NCI-H2029 (cell line): ENCODE measurements at regions not wholly inside any gene's neighbourhood (a gene's known extent, or its start where the extent isn't known, plus 50 kb on each side); places are given as distances from the start of the nearest gene placed in this dataset.
"Not testable (repeated sequence)": the region's sequence is repeated elsewhere in the genome, so short reads cannot be mapped to it uniquely, and the experiment has no call there.

Experiments used
- DNase-seq: peaks from one replicate; lab custom pipeline; 2025; lab: John Stamatoyannopoulos, UW

DNA sequence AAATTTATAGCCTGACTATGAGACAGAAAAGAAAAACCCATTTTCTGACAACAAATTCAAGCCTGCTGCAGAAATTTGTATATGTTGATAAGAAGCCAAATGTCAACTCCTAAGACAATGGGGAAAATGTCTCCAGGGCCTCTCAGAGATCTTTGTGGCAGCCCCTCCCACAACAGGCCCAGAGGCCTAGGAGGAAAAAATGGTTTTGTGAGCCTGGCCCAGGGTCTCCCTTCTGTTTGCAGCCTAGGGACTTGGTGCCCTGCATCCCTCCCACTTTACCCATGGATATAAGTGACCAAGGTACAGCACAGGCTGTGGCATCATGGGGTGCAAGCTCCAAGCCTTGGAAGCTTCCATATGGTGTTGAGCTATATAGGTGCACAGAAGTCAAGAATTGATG is 740.2 kb downstream of the SEMA5A start:
- no peak for DNase-seq

GRCh38 chr5:8807636-8808035 is 738.2 kb downstream of the SEMA5A start:
- no peak for DNase-seq

- no peak for DNase-seq
Observed at GRCh38 chr5:8811581-8811980, 734.3 kb downstream of the SEMA5A start.

DNA sequence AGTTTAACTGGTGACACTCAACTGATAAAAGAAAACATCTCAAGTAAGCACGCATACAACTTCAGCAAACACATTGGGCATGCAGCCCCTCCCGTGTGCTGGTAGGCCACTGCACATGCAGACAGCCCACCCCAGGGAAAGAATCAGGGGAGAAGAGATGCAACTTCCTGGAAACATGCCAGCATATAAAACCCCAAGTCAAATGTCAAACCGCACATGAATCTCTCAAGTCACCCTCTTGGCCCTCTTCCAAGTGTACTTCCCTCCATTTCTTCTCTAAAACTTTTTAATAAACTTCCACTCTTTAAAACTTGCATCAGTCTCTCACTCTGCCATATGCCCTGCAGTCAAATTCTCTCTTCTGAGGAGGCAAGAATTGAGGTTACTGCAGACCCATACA is 732.7 kb downstream of the SEMA5A start:
- no peak for DNase-seq

GRCh38 chr5:8814105-8814504 is 731.8 kb downstream of the SEMA5A start:
- DNase-seq, result no peak

- DNase-seq, result no peak
Observed at GRCh38 chr5:8824371-8824770, 721.5 kb downstream of the SEMA5A start.

- no peak for DNase-seq
Observed at GRCh38 chr5:8825139-8825757, 720.6 kb downstream of the SEMA5A start.

GRCh38 chr5:8826508-8826907 is 719.4 kb downstream of the SEMA5A start:
- DNase-seq, result no peak

DNA sequence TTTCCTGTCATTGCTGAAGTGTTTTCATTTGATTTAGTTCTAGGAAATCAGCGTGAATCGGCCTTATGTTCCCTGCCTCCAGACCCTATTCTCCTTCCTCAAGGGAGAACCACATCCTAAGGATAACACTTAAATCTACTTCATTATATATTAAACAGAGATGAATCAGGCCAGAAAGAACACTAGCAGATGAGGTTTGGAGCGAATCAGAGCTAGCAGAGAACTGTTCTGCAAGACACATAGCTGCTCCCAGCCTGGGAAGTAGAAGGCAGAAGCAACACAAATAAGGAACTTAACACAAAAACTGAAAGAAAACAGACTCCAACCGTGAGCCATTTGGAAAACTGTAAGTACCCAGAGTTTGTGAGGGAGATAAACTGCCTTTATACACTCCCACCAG is 718.2 kb downstream of the SEMA5A start:
- no peak for DNase-seq

DNA sequence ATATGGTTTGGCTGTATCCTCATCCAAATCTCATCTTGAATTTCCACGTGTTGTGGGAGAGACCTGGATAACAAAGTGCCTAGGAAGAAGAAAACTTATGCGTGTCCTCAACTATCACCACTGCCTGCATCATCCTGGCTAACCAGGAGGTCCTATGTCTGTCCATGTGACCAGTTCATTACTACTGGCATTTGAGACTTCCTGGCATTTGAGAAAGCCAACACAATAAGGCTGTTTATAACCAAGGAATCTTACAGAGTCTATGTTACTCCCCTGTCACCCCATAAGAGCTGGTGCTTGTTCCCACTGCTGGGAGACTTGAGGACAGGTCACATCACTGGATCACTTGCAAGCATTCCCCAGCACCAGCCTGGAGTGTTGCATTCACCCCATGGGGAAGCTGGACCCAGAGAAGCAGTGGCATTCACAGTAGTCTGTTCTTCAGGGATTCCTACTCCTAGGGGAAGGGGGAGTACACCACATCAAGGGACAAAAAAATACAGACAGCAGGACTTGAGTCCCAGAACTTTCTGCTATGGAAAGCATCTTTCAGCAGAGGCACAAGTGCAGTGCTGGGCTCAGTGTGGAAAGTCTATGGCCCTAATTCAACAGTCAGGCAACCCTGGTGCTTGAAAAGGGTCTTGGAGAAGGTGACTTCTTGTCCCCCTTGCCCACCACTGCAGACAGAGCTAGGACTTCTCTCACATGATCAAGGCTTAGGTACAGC is 717.1 kb downstream of the SEMA5A start:
- no peak for DNase-seq

- no peak for DNase-seq
Observed at GRCh38 chr5:8829323-8830029, 716.4 kb downstream of the SEMA5A start.

DNA sequence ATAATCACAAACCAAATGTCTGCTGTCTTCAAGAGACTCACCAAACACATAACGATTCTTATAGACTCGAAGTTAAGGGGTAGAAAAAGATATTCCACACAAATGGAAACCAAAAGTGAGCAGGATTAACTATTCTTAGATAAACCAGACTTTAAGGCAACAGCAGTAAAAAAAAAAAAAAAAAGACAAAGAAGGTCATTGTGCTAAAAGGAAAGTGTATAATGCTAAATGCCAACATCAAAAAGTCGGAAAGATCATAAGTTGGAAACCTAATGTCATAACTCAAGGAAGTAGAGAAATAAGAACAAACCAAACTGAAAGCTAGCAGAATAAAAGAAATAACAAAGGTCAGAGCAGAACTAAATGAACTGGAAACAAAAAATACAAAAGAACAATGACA is 714.6 kb downstream of the SEMA5A start:
- no peak for DNase-seq

- DNase-seq, result no peak
Observed at GRCh38 chr5:8831854-8832253, 714.0 kb downstream of the SEMA5A start.

GRCh38 chr5:8839361-8840055 is 706.4 kb downstream of the SEMA5A start:
- no peak for DNase-seq

DNA sequence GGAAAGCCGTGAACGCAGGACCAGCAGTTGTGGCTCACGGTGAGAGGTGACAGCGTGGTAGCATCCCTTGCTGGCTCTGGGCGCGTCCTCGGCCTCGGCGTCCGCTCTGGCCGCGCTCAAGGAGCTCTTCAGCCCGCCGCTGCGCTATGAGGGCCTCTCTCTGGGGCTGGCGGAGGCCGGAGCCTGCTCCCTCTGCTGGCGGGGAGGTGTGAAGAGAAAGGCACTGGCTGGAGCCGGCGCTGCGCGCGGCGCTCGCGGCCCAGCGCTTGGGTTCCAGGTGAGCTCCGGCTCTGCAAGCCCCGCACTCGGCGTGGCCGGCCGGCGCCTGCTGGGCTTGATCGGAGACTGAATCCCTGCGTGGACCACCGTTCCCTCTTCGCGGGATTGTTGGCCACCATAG is 705.6 kb downstream of the SEMA5A start:
- DNase-seq, result no peak

DNA sequence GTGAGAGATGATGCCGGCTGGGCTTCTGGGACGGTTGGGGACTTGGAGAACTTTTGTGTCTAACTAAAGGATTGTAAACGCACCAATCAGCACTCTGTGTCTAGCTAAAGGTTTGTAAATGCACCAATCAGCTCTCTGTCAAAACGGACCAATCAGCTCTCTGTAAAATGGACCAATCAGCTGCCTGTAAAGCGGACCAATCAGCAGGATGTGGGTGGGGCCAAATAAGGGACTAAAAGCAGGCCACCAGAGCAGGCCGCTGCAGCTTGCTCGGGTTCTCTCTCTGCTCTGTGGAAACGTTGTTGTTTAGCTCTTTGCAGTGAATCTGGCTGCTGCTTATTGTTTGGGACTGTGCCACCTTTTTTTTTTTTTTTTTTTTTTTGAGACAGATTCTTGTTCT is 705.1 kb downstream of the SEMA5A start:
- not testable (repeated sequence) for DNase-seq

DNA sequence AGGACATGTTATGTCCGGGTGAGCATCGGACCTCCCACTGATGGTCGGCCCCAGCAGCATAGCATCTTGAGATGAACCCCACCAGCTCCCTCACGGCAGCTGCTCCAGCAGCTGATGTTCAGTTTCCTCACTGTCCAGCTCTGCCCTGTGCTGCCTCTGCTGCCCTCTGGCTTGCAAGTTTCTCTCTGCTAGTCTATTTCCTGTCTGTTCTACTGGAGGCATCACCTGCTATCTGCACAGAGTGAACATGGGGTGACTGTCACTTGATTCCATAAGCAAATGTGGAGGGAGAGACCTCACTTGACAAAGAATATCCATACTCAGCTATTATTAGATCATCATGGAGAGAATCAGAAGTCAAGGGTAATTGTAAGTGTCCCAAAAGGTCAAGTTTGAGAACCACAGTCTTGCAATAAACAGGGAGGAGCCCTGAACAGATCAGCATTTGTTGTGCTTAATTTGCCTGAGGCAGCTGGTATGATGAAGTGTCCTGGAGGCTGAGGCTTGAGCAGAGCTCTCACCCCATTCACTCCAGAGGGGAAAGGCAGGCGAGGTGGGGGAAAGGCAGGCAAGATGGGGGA is 702.8 kb downstream of the SEMA5A start:
- no peak for DNase-seq

DNA sequence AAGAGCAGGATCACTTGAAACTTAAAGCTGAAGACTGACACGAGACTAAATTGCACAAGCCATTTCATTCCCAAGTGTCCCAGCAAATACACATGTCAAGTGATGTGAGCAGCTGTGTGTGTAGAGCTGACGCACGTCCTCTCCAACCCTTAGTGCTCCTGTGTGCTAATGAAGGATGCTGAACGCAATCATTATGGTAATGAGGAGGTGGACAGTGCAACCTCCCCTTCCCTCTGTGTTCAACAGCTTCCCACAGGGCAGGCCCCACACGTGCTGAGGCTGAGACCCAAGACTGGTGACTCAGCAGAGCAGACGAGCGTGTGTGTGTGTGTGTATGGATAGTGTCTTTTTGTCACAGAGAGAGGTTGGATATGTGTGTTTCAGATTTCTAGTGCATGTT is 702.1 kb downstream of the SEMA5A start:
- peak; percentile 27 for DNase-seq

DNA sequence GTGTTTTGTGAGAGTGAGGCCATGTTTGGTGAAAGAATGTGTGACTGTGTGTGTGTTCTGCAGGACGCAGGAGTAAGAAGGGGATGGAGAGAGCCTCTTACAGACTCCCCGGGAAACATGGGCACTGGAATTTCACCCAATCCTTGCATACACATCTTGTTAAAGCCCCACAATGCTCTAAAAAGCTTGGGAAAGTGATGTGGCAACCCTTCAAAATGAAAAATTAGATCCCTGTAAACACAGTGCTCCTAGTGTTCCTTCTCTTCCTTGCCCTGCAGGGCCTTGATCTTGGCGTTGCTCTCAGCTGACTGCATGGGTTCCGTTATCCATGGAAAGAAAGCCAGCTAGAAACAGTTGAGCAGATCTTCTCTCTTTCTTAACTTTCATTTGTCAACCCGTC is 701.7 kb downstream of the SEMA5A start:
- no peak for DNase-seq

DNA sequence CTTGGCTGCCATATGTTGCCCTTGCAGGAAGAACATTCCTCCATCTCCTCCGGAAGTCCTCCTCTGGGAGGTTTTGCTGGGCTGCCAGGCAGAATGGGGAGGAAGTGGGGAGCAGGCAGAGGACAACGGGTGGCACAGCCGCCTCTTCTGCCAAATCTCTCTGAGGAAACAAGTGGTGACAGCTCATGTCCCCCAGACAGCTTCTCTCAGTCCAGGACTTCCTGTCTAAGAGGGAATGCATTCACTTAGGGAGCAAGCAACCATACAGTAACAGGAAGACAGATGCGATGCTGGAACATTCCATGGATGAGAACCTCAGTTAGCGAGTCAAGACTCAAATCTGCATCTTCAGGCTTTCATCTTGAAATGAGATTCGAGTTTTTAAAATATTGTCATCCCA is 701.0 kb downstream of the SEMA5A start:
- DNase-seq, result no peak

DNA sequence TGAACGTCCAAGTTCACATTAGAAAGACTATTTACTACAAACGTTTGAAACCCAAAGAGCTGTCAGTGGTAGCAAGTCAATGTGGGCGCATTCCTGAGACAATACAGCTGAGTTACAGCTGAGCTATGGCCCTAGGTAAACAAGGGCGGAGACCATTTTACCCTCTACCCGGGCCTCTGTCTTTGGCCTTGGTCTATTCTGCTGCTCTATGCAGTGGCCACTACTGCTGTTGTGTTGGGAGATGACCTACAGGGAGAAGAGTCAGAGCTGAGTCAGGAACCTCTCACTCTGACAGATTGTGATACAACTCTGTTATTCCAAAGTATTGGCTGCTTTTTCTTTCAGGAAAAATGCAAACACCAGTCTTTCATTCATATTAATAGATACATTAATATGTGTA is 700.6 kb downstream of the SEMA5A start:
- no peak for DNase-seq

DNA sequence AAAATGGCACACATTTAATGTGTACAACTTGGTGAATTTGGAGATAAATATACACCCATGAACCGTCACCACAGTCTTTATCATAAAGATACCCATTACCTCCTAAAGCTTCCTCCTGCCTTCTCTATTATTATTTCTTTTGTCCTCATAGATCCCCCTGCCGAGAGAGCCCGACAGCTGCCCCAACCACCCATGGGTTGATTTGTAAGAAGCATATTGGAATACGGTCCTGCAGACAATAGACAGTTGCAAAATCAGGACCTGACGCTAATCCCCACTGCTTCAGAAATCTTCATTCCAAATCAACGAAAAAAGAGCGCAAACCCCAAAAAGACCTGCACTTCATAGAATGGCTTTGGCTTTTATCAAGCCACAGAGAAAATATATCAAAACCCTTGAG is 697.5 kb downstream of the SEMA5A start:
- no peak for DNase-seq
